ENCODE measurements at regions not wholly inside any gene's neighbourhood (a gene's known extent, or its start where the extent isn't known, plus 50 kb on each side); places are given as distances from the start of the nearest gene placed in this dataset.

DNA sequence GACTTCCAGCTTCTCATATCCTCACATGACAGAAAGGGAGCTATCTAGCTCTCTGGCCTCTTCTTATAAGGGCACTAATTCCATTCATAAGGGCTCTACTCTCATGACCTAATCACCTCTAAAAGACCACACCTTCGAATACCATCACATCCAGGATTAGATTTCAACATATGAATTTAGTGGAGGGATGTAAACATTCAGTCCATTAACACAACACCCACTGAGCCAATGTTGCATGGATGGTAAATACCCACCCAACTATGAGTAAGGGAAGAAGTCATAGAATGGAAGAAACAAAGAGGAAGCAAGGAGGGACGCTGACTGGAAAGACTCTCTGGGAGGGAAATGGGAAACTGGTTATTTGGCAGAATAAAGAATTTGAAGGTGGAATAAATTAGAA, 112.6 kb upstream of the CCDC112 start:
- no peak for DNase-seq (ENCODE audit: low spot score)

DNA sequence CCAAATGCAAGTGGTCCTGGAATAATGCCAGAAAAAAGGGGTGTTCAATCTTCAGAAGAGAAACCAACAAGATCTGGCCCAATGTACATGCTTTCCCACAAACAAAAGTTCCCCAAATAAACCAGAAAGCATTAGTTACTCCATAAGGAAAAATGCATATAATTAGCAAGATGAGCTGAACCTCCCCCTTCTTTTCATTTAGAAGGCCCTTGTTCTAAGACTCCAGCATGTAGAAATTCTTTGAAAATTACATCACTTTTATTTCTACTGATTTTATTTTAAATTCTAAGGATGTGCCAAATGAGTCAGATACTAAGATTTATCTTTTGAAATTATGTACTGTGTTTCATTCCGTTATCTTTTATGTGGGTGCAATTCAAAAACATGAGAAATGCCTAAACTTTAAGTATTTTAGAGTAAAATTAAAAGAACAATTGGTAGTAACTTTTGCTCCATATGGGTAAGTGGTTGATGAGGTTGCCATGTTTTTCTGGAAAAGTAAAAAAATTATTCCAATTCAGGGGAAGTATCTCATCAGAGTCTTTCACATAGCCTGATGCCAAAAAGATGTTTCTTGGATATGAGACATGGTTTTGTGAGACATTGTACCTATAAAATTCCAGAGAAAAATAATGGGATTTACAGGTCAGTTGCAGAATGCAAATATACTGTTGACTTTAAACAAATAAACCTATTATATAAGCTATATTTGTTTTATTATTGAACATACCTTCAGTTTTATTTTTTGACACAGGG, 106.5 kb upstream of the CCDC112 start:
- no peak for DNase-seq (ENCODE audit: low spot score)

DNA sequence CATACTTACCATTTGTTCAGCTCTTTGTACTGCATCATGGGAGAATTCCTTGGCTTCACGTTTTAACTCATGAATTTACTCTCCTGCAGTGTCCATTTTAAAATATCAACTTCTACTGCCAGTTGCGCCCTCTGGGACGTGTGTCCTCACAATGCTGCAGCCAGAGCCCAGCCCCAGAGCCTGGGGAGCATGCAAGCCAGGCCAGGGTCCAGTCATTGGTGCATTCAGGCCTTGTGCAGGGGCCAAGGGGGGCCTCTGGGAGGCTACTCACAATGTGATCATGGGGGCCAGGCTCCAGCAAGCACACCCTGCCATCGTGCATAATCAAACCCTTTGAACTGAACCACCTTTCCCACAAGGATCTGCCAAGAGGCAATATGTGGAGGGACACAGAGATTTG, 105.6 kb upstream of the CCDC112 start:
- DNase-seq (ENCODE audit: low spot score) = no peak

DNA sequence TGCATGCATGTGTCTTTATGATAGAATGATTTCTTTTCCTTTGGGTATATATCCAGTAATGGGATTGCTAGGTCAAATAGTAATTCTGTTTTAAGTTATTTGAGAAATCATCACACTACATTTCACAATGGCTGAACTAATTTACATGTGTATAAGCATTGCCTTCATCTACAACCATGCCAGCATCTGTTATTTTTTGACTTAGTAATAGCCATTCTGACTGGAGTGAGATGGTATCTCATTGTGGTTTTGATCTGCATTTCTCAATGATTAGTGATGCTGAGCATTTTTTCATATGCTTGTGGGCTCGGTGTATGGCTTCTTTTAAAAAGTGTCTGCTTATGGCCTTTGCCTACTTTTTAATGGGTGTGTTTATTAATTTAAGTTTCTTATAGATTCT, 102.3 kb upstream of the CCDC112 start:
- no peak for DNase-seq (ENCODE audit: low spot score)

DNA sequence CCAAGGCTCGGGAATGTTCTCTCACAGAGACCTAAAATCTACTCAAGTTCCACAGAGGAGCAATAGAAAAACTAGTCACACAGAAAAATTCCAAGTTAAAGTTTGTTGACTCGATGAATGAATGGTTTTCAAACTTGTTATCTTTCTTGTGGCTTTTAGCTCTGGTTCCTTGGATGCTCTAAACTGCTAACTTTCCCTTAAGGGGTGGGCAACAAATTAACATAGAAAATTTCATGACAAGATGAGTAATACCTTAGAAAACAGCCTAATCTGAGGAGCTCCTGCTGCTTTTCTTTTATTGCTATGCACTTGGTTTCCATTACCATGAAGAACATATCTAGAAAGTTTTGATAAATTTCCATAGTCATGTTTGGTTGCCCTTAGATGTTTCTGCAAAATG, 100.2 kb upstream of the CCDC112 start:
- no peak for DNase-seq (ENCODE audit: low spot score)

DNA sequence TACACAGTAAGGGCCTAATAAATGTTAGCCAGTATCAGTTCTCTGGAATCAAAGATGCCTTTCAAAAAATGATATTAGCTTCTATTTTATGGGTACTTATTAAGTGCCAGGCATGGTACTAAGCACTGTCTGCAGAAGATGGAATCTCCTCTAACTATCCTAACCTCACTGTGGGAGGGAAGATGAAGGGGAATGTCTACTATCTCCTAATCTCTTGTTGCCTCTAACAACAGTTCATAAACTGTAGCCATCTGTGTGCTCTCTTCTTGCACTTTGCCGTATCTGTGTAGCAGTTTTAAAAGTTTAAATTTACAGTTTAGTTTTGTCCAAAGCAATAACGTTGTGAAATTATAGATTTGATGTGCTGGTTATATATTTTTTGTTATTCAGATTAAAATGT, 99.6 kb upstream of the CCDC112 start:
- no peak for DNase-seq (ENCODE audit: low spot score)

DNA sequence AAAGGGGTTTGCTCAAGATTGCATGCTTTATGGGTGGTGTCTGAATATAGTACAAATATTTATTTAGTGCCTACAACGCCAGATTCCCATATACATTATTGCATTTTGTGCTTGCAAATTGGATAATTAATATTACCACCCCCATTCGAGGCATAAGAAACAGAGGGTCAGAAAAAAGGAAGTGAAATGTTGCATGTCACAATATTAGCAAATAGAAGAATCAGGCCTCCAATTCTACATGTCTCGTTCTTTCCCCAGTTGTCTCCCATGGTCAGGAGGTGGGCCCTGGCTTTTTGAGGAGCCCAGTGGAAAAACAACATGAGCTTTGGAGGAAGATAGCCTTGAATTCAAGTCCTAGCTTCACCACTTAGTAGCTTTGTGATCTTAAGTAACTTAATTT, 98.1 kb upstream of the CCDC112 start:
- no peak for DNase-seq (ENCODE audit: low spot score)

DNA sequence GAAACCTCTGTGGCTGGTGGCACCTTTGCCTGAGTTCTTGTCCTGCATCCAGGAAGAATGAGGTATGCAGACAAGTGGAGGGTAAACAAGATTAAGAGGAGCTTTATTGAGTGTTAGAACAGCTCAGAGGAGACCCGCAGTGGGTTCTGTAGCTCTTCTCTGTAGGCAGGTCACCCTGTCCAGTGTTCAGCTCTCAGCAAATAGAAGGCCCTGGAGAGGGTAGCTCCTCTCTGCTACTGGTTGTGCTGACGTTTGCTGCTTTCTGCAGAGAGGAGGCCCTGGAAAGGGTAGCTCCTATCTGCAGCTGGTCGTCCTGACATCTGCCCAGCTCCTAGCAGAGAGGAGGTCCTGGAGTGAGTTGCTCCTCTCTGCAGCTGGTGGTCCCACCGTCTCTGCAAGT, 96.8 kb upstream of the CCDC112 start:
- DNase-seq (ENCODE audit: low spot score) = no peak

DNA sequence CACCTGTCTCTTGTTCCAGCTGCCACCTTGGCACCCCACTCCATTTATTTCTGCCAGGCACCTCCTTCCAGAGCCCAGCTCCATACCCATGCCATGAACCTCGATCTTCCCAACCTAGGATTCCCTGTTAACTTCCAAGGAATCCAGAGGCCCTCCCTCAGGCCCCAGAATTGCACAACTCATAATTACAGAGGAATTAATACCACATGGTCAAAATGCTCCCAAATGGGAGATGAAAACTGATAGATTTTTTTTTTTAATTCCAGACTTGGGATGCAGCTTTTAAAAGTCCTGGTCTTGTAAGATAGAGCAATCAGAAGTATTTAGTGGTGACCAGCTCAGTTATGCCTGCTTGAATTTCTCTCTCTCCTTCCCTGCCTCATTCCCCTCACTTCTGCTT, 96.2 kb upstream of the CCDC112 start:
- no peak for DNase-seq (ENCODE audit: low spot score)

DNA sequence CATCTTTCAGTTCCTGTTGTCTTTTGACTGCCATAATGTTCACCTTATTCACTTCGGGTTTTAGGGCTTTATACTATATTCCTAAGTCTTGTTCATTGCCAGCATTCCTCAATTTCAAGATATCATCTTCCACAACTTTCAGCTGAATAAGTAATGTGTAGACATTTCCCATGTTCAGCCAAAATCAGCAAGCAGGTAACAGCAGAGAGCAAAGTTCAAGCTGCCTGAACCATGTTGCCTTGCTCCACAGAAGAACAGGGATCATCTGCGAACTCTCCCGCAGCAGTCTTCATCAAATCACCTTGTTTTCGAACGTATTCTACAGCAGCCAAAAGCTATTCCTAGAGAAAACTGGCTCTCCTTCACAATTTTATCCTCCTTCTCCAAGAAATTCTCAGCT, 95.3 kb upstream of the CCDC112 start:
- no peak for DNase-seq (ENCODE audit: low spot score)

DNA sequence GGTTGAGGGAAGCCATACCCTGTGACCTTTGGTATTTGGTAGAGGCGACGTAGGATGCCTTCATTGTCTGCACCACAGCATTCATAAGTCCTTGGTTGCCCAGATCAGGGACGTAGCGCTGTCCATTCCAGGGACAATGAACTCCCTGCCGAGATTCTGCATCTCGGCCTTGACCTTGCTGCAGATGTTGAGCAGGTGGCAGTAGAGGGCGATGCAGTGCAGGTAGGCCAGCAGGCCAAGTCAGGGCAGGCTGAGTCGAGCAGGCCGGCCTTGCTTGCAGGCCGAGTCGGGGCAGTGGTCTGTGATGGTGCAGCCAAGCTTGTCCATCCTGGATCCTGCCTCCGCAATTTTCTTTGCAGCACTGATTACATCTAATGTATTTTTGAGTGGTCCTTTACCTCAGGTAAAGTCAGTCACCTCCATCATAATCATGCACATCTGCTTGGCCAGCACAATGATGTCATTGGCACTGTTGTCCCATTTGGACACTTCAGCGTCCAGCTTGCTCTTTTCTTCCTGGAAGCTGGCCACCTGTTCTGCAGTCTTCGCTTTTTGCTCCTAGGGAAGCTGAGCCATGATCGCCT, 93.4 kb upstream of the CCDC112 start:
- no peak for DNase-seq (ENCODE audit: low spot score)

DNA sequence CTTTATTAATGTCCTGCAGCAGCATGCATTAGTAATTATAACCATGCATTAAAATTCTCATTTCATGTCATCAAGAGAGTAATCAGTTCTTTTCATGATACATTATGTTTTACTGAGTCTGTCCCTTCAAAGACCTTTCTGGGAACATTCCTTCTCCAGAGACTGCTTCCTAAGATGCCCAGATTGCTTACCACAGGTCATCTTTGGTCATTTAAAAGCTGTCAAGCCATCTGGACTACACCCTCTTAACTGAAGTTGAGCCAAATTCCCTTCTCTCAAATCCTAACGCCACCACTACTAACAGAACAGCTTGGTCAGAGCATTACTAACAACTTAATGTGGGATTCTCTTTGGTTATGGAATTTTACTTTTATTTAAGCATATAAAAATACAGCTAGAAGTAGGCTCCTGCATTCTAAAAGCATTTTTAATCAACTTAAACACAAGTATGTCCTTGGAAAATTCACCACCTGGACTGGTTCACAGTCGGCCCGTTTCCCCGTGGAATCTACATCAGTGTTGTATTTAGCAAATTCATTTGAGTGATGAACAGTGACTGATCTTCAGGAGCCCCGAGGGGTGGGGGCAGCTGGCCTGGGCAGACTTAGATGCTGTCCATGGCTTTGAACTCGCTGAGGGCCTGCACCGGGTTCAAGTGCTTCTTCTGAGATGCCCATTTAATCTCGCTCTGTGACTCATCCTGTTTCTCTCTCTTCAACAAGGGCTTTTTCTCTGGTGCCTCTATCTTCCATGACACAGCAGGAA, 92.8 kb upstream of the CCDC112 start:
- DNase-seq (ENCODE audit: low spot score) = no peak

DNA sequence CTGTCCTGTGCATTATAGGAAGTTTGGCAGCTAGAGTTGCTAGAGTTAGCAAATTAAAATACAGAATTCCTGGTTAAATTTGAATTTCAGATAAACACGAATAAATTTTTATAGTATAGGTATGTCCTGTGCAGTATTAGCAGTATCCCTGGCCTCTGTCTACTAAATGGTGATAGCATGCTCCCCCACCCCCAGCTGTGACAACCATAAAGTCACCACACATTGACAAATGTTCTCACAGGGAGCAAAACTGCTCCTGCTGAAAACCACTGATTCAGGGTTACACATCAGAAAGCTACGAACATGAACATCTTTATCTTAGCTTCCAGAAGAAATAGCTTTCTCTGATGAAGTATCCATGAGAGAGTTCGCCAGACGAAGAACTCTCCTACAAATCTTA, 91.8 kb upstream of the CCDC112 start:
- no peak for DNase-seq (ENCODE audit: low spot score)

DNA sequence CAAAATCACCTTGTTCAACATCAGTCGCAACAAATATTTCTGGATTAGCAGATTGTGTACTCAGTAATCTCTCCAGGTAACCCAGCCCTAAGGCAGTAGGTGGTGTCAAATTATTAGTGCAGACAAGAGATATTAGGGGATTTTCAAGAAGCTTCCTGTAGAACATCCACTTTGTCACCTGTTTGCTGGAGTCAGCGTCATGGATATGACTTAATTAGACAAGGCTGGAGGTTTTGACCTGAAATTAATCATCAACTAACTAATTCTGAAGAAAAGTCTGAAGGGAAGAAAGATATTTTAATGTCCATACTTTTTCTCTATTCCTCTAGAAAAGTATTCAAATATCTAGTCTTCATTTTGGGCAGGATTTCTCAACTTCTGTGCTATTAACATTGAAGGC, 91.4 kb upstream of the CCDC112 start:
- DNase-seq (ENCODE audit: low spot score) = no peak

DNA sequence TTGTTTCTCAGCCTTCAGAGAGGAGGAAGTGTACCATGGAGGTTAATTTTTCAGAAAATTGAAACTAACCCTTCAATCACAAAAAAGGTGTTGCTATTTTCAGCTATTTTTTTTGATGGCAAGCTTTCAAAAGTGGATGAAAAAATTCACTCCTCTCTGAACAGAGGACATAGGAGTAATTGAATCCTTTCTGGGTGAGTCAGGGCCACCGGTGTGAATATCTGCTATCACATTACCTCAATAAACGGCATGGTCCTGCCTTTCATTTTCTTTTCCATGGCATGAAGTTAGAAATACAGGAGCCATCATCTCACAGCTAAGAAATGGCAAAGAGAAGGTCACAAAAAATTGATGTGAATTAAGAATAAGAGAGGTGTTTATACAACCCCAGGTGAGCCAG, 90.2 kb upstream of the CCDC112 start:
- no peak for DNase-seq (ENCODE audit: low spot score)

DNA sequence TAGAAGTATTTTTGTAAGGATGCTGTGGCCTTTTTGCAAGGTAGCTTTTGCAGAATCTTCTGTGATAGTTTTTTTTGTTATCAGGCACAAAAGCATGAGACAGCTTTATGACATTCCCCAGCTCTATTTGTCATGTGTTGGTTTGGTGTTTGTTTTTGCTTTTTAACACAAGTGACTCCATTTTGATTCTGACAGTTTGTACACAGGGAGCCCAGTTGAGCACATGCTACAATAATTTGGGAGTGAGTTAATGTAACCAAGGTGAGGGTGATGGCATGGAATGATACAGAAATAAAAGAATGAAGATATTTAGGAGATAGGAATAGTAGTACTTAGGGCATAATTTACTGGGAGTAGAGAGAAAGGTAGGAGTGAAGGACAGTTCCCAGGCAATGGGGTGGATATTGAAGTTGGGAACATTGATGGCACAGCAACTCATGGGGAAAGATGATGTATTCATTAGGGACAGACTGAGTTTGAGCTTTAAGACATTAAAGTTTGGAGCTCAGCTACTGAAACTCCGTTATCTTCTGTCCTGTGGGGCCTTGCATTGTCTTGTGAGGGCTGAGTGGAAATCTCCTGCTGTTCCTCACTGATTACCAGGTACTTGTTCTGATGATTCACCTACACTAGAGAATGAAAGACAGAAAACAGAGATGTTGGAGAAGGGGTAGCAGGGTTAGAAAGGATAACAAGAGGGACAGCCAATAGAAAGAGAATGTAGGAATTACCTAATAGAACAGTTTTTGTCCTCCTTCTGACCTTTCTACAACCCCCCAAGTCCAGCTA, 88.3 kb upstream of the CCDC112 start:
- no peak for DNase-seq (ENCODE audit: low spot score)

DNA sequence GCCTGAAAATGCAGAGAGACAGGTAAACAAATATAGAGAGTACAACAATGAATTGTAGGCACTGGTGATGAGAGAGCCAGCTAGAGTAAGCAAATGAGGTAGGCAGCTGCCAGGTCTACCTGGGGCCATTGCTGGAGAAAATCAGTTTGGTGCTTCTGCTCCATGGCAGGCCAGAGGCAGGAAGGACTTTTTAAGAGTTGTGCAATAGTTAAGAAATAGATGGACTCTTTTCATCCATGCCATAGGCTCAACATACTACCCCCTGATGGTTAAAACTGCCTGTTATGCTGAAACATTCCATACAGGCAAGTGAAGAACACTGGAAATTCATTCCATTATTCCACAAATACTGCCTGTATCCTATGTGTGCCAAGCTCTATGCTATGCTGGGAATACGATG, 86.5 kb upstream of the CCDC112 start:
- no peak for DNase-seq (ENCODE audit: low spot score)

DNA sequence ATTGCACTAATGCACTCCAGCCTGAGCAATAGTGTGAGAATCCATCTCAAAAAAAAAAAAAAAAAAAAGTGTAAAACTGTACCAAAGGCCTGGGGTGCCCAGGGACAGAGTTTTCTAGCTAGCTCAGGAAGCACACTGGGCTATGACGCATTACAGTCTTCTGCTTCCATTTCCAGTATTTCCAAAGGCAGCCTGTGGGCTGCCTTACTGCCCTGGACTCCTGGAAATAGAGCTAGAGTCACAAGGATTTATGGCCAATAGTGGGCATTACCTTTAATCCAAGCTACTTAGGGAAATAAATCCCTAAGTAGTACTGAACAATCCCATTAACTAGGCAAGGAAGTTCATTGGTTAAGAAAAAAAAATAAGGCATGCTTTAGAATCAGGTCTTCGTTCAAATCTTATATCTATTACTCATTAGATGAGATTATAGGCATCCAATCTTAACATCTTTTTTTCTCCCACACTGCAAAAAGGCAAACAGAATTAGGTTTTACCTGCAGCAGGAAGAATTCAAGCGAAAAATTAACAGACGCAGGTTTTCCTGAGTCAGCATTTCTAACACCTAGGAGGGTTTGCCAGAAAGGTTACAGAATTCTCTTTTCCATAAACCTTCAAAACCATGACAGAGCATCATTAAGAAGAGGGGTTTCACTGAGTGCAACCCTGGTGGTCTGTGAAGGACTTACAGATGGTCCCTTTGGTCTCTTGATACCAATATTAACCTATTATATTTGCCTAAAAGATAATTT, 85.6 kb upstream of the CCDC112 start:
- DNase-seq (ENCODE audit: low spot score) = no peak

DNA sequence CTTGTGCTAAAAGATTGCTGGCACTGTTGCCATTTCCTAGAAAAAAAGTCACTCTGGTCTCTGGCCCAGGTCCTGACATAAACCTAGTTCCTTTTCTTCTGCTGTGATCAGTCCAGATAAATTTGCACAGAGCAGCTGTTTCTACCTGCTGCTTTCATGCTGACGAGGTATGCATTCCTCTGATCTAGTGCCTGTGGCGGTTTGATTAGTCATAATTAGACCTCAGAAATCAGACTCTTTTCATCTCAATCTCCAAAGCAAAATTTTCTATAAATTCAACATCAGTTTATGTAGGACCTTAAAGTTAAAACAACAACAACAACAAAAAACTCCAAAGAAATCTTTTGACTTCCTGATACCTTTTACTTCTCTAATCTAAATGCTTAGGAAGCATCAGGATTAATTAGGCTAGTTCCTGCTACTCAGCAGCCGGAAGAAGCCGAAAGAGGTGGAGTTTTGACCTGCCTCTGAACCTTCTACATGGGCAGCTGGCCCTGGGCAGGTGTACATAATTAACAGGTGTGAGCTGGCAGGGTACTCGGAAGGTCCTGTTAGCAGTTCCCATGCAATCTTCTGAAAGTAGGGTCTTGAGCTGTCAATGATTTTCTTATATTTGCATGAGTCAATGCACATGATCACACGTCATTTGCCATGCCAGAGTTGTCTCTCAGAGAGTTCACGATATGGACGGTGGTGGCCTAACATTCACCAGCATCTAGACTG, 83.3 kb upstream of the CCDC112 start:
- peak; percentile 45 for DNase-seq (ENCODE audit: low spot score)

DNA sequence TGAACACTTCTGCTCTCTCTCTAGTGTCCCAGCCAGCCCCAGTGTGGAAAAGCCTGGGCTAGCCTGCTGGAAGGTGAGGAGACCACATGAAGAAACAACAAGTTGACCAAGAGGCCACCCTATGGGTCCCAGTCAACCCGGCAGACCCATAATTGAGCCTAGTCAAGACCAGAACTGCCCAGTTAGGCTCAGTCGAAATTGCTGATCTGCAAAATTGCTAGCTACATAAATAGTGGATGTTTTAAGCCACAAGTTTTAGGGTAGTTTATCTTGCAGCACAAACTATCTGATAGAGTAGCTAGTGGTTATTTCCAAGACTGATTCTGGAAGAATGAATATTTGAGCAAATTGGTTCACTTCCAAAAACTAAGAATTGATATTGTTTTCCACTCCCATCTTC, 82.3 kb upstream of the CCDC112 start:
- DNase-seq (ENCODE audit: low spot score) = no peak
